SJSA1 (cell line): ENCODE measurements at regions not wholly inside any gene's neighbourhood (a gene's known extent, or its start where the extent isn't known, plus 50 kb on each side); places are given as distances from the start of the nearest gene placed in this dataset.
A peak's percentile ranks its signal among the peaks of the same experiment; 100 is the strongest.

Experiments used
- DNase-seq, 2 experiments: peaks; one replicate each; pipeline ENCODE4 v3.0.0-alpha.2; 2015 to 2020; ENCODE audit warnings: low spot score in 2 of 2, low read depth in 1 of 2
- H3K27ac ChIP-seq: fragments of 250-450 bp; sonication (Bioruptor Pico); 2 replicates; pipeline ENCODE4 v1.5.1; 2020; ENCODE audit warnings: mild to moderate bottlenecking, moderate library complexity
- H3K27me3 ChIP-seq: fragments of 250-450 bp; sonication (Bioruptor Pico); replicated peaks from 2 replicates; pipeline ENCODE4 v1.5.1; 2020; ENCODE audit warnings: mild to moderate bottlenecking, moderate library complexity
- H3K36me3 ChIP-seq: fragments of 250-450 bp; sonication (Bioruptor Pico); 2 replicates; pipeline ENCODE4 v1.5.1; 2020; ENCODE audit warnings: mild to moderate bottlenecking
- H3K4me1 ChIP-seq: fragments of 250-450 bp; sonication (Bioruptor Pico); replicated peaks from 2 replicates; pipeline ENCODE4 v1.6.1; 2021; ENCODE audit warnings: mild to moderate bottlenecking
- H3K4me3 ChIP-seq: fragments of 250-450 bp; sonication (Bioruptor Pico); 2 replicates; pipeline ENCODE4 v1.5.1; 2020; ENCODE audit warnings: mild to moderate bottlenecking
- H3K9me3 ChIP-seq: fragments of 250-450 bp; sonication (Bioruptor Pico); replicated peaks from 2 replicates; pipeline ENCODE4 v1.5.1; 2020; ENCODE audit warnings: mild to moderate bottlenecking

GRCh38 chrX:113594123-113594841 lies 753.7 kb upstream of the AMOT start:
- DNase-seq, result no peak

GRCh38 chrX:113586281-113586898 lies 745.8 kb upstream of the AMOT start:
- Histone ChIP-seq H3K4me3 (no peak overlapping the region), H3K36me3 (no peaks in the 10 kb centered on the region), H3K27ac (no peak overlapping the region), H3K27me3 (no peaks in the 10 kb centered on the region), H3K4me1 (no peaks in the 10 kb centered on the region), H3K9me3 (no peaks in the 10 kb centered on the region)
- no peak for DNase-seq

More at GRCh38 chrX:113594123-113594841, 753.7 kb upstream of the AMOT start:
- H3K27me3 ChIP-seq, result no peaks in the 10 kb centered on the region
- no peaks in the 10 kb centered on the region for H3K9me3 ChIP-seq
- no peak overlapping the region for H3K4me3 ChIP-seq
- H3K4me1 ChIP-seq, result no peaks in the 10 kb centered on the region
- H3K27ac ChIP-seq, result no peak overlapping the region
- H3K36me3 ChIP-seq, result no peaks in the 10 kb centered on the region

GRCh38 chrX:113580486-113580885 lies 739.9 kb upstream of the AMOT start:
- DNase-seq, result no peak
- Histone ChIP-seq H3K36me3 (no peaks in the 10 kb centered on the region), H3K4me1 (no peaks in the 10 kb centered on the region), H3K27ac (no peak overlapping the region), H3K9me3 (no peaks in the 10 kb centered on the region), H3K4me3 (no peak overlapping the region), H3K27me3 (no peaks in the 10 kb centered on the region)

GRCh38 chrX:113558576-113558975 lies 717.9 kb upstream of the AMOT start:
- no peaks in the 10 kb centered on the region for H3K9me3 ChIP-seq
- H3K36me3 ChIP-seq, result no peaks in the 10 kb centered on the region

GRCh38 chrX:113551919-113552318 lies 711.3 kb upstream of the AMOT start:
- Histone ChIP-seq H3K9me3 (no peaks in the 10 kb centered on the region), H3K4me3 (no peak overlapping the region), H3K27me3 (no peaks in the 10 kb centered on the region), H3K4me1 (no peaks in the 10 kb centered on the region), H3K36me3 (no peaks in the 10 kb centered on the region), H3K27ac (no peak overlapping the region)
- DNase-seq, result no peak

More at GRCh38 chrX:113558576-113558975, 717.9 kb upstream of the AMOT start:
- Histone ChIP-seq H3K4me1 (no peaks in the 10 kb centered on the region), H3K27ac (no peak overlapping the region), H3K4me3 (no peak overlapping the region), H3K27me3 (no peaks in the 10 kb centered on the region)
- no peak for DNase-seq

- DNase-seq, result no peak
- Histone ChIP-seq H3K36me3 (no peaks in the 10 kb centered on the region), H3K27ac (no peak overlapping the region), H3K9me3 (no peaks in the 10 kb centered on the region), H3K4me1 (no peaks in the 10 kb centered on the region), H3K4me3 (no peak overlapping the region), H3K27me3 (no peaks in the 10 kb centered on the region)
Observed at GRCh38 chrX:113548308-113549015, 707.8 kb upstream of the AMOT start.

GRCh38 chrX:113545040-113545439 lies 704.4 kb upstream of the AMOT start:
- H3K4me3 ChIP-seq, result no peak overlapping the region
- H3K9me3 ChIP-seq, result no peaks in the 10 kb centered on the region
- DNase-seq, result no peak
- no peaks in the 10 kb centered on the region for H3K36me3 ChIP-seq
- no peaks in the 10 kb centered on the region for H3K4me1 ChIP-seq
- H3K27me3 ChIP-seq, result no peaks in the 10 kb centered on the region
- H3K27ac ChIP-seq, result no peak overlapping the region

- Histone ChIP-seq H3K4me3 (no peak overlapping the region), H3K9me3 (no peaks in the 10 kb centered on the region), H3K36me3 (no peaks in the 10 kb centered on the region), H3K27ac (no peak overlapping the region), H3K4me1 (no peaks in the 10 kb centered on the region), H3K27me3 (no peaks in the 10 kb centered on the region)
- DNase-seq, result no peak
Observed at GRCh38 chrX:113539599-113540356, 699.1 kb upstream of the AMOT start.

GRCh38 chrX:113529426-113530013 lies 688.9 kb upstream of the AMOT start:
- Histone ChIP-seq H3K4me3 (no peak overlapping the region), H3K9me3 (no peaks in the 10 kb centered on the region), H3K36me3 (no peaks in the 10 kb centered on the region), H3K27me3 (no peaks in the 10 kb centered on the region), H3K4me1 (no peaks in the 10 kb centered on the region), H3K27ac (no peak overlapping the region)
- DNase-seq, result peak in 1 of 2 experiments; percentile 1

GRCh38 chrX:113522814-113523213 lies 682.2 kb upstream of the AMOT start:
- Histone ChIP-seq H3K36me3 (no peaks in the 10 kb centered on the region), H3K27ac (no peak overlapping the region), H3K4me3 (no peak overlapping the region), H3K27me3 (no peaks in the 10 kb centered on the region), H3K9me3 (no peaks in the 10 kb centered on the region), H3K4me1 (no peaks in the 10 kb centered on the region)
- DNase-seq, result no peak

- Histone ChIP-seq H3K4me3 (no peak overlapping the region), H3K27me3 (no peaks in the 10 kb centered on the region)
- no peak for DNase-seq
Observed at GRCh38 chrX:113514906-113515305, 674.3 kb upstream of the AMOT start.

GRCh38 chrX:113512700-113513395 lies 672.2 kb upstream of the AMOT start:
- peaks cover 27% of the 10 kb centered on the region for H3K4me1 ChIP-seq
- H3K27me3 ChIP-seq, result no peaks in the 10 kb centered on the region
- no peaks in the 10 kb centered on the region for H3K36me3 ChIP-seq
- no peak overlapping the region for H3K4me3 ChIP-seq
- DNase-seq, result peak; percentile 46 to 86
- no peaks in the 10 kb centered on the region for H3K9me3 ChIP-seq
- peak overlapping the region; percentile 90 for H3K27ac ChIP-seq

More at GRCh38 chrX:113514906-113515305, 674.3 kb upstream of the AMOT start:
- no peak overlapping the region for H3K27ac ChIP-seq
- H3K4me1 ChIP-seq, result peaks cover 27% of the 10 kb centered on the region
- no peaks in the 10 kb centered on the region for H3K36me3 ChIP-seq
- H3K9me3 ChIP-seq, result no peaks in the 10 kb centered on the region

- no peak for DNase-seq
- no peaks in the 10 kb centered on the region for H3K9me3 ChIP-seq
- H3K27ac ChIP-seq, result no peak overlapping the region
- H3K4me3 ChIP-seq, result no peak overlapping the region
- H3K4me1 ChIP-seq, result peaks cover 27% of the 10 kb centered on the region
- H3K27me3 ChIP-seq, result no peaks in the 10 kb centered on the region
- no peaks in the 10 kb centered on the region for H3K36me3 ChIP-seq
Observed at GRCh38 chrX:113510586-113510985, 670.0 kb upstream of the AMOT start.
